BJ (cell line): ENCODE measurements at regions not wholly inside any gene's neighbourhood (a gene's known extent, or its start where the extent isn't known, plus 50 kb on each side); places are given as distances from the start of the nearest gene placed in this dataset.

Experiments
- CTCF ChIA-PET: fragments of 350-600 bp; formaldehyde crosslinking; extraction: SDS; loops from one replicate; lab custom pipeline; 2021; ENCODE audit warnings: antibody characterized with exemption, inconsistent platforms; lab: Yijun Ruan, JAX
- POLR2A ChIA-PET: fragments of 300-600 bp; sonication (Branson Sonifier 250); formaldehyde crosslinking; extraction: SDS; loops from one replicate; lab custom pipeline; 2021; ENCODE audit warnings: antibody characterized with exemption; lab: Charles Lee
- DNase-seq: peaks from one replicate; pipeline ENCODE4 v3.0.0-alpha.2; 2011; ENCODE audit warnings: low read depth
- H3K27me3 ChIP-seq: 2 replicates; pipeline ENCODE4 v1.6.0; 2011; ENCODE audit warnings: low read length; ENCODE audit not compliant: control insufficient read depth, insufficient read depth
- H3K36me3 ChIP-seq: 2 replicates; pipeline ENCODE4 v1.5.1; 2011; ENCODE audit warnings: low read length; ENCODE audit not compliant: control insufficient read depth, insufficient read depth
- H3K4me3 ChIP-seq: 2 replicates; pipeline ENCODE4 v1.5.1; 2011; ENCODE audit warnings: low read depth, mild to moderate bottlenecking, control low read depth, low read length
- CTCF ChIP-seq: IDR thresholded peaks from 2 replicates; pipeline ENCODE4 v1.5.1; 2011; ENCODE audit warnings: low read depth, mild to moderate bottlenecking, control low read depth, inconsistent platforms, low read length, moderate library complexity; ENCODE audit not compliant: insufficient read depth

GRCh38 chr12:116687888-116688287, 50.0 kb downstream of the SPRING1 start:
- H3K36me3 ChIP-seq, result no peaks in the 10 kb centered on the region
- no peak overlapping the region for H3K4me3 ChIP-seq
- TF ChIP-seq CTCF, result peak; percentile 43
- CTCF ChIA-PET, result interaction anchor here (0.6 to 1.0 kb wide), 3 partner anchors 10 to 672 kb away, joined by 3 to 4 read pairs (median 3); no protein-coding TSS in a partner anchor
- POLR2A ChIA-PET, result no interaction called here
- peaks cover 14% of the 10 kb centered on the region for H3K27me3 ChIP-seq
- DNase-seq, result no peak

- ChIA-PET CTCF (interaction anchor here (1.3 kb wide), 1 partner anchor 19 kb away, joined by 3 read pairs; no protein-coding TSS in a partner anchor), POLR2A (no interaction called here)
- no peak for DNase-seq
- TF ChIP-seq CTCF, result no peak
- no peaks in the 10 kb centered on the region for H3K36me3 ChIP-seq
- H3K27me3 ChIP-seq, result peaks cover 8% of the 10 kb centered on the region
- H3K4me3 ChIP-seq, result no peak overlapping the region
Measured at GRCh38 chr12:116684891-116685290, 53.0 kb downstream of the SPRING1 start.

- DNase-seq, result no peak
- POLR2A ChIA-PET, result no interaction called here
- TF ChIP-seq CTCF, result no peak
- H3K4me3 ChIP-seq, result no peak overlapping the region
- CTCF ChIA-PET, result no interaction called here
- H3K36me3 ChIP-seq, result no peaks in the 10 kb centered on the region
- peaks cover 8% of the 10 kb centered on the region for H3K27me3 ChIP-seq
Measured at GRCh38 chr12:116677202-116677661, 60.6 kb downstream of the SPRING1 start.

GRCh38 chr12:116675339-116676107, 62.3 kb downstream of the SPRING1 start:
- TF ChIP-seq CTCF, result no peak
- H3K36me3 ChIP-seq, result no peaks in the 10 kb centered on the region
- ChIA-PET CTCF (no interaction called here), POLR2A (no interaction called here)
- H3K27me3 ChIP-seq, result peaks cover 8% of the 10 kb centered on the region
- DNase-seq, result no peak
- no peak overlapping the region for H3K4me3 ChIP-seq

GRCh38 chr12:116674643-116675183, 63.2 kb downstream of the SPRING1 start:
- CTCF ChIA-PET, result interaction anchor here (0.6 to 0.7 kb wide), 2 partner anchors 8 to 113 kb away, joined by 3 to 6 read pairs; no protein-coding TSS in a partner anchor

More at GRCh38 chr12:116674643-116675183, 63.2 kb downstream of the SPRING1 start:
- H3K4me3 ChIP-seq, result no peak overlapping the region
- H3K27me3 ChIP-seq, result peaks cover 8% of the 10 kb centered on the region
- TF ChIP-seq CTCF, result no peak
- no peak for DNase-seq
- POLR2A ChIA-PET, result no interaction called here
- H3K36me3 ChIP-seq, result no peaks in the 10 kb centered on the region
